ENCODE measurements at regions not wholly inside any gene's neighbourhood (a gene's known extent, or its start where the extent isn't known, plus 50 kb on each side); places are given as distances from the start of the nearest gene placed in this dataset.

GRCh38 chr5:5609935-5610334 lies 187.5 kb downstream of the ICE1 start:
- no peaks in the 10 kb centered on the region for H3K27me3 ChIP-seq (ENCODE audit: insufficient read depth, low read length)
- H3K9me3 ChIP-seq (ENCODE audit: low read depth, low read length) = peaks cover 2% of the 10 kb centered on the region
- no peak overlapping the region for H3K4me3 ChIP-seq (ENCODE audit: insufficient read depth, low read length)
- no peaks in the 10 kb centered on the region for H3K79me2 ChIP-seq (ENCODE audit: insufficient read depth, low read length)
- H4K20me1 ChIP-seq (ENCODE audit: insufficient read depth, low read length) = no peaks in the 10 kb centered on the region
- H3K36me3 ChIP-seq (ENCODE audit: insufficient read depth, low read length) = no peaks in the 10 kb centered on the region
- no peak for DNase-seq (ENCODE audit: insufficient read length, low spot score, missing footprints)
- H3K4me1 ChIP-seq (ENCODE audit: insufficient read depth, low read length) = no peaks in the 10 kb centered on the region
- no peak overlapping the region for H3K27ac ChIP-seq (ENCODE audit: low read depth, low read length)
- H2AFZ ChIP-seq (ENCODE audit: low read length) = no peak overlapping the region
- TF ChIP-seq, protein P1, sequence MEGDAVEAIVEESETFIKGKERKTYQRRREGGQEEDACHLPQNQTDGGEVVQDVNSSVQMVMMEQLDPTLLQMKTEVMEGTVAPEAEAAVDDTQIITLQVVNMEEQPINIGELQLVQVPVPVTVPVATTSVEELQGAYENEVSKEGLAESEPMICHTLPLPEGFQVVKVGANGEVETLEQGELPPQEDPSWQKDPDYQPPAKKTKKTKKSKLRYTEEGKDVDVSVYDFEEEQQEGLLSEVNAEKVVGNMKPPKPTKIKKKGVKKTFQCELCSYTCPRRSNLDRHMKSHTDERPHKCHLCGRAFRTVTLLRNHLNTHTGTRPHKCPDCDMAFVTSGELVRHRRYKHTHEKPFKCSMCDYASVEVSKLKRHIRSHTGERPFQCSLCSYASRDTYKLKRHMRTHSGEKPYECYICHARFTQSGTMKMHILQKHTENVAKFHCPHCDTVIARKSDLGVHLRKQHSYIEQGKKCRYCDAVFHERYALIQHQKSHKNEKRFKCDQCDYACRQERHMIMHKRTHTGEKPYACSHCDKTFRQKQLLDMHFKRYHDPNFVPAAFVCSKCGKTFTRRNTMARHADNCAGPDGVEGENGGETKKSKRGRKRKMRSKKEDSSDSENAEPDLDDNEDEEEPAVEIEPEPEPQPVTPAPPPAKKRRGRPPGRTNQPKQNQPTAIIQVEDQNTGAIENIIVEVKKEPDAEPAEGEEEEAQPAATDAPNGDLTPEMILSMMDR (IDR thresholded peaks at IDR 0.05; ENCODE audit: extremely low read depth, low read depth, low read length) = no peak
- H3K4me2 ChIP-seq (ENCODE audit: insufficient read depth, low read length) = no peak overlapping the region

DNA sequence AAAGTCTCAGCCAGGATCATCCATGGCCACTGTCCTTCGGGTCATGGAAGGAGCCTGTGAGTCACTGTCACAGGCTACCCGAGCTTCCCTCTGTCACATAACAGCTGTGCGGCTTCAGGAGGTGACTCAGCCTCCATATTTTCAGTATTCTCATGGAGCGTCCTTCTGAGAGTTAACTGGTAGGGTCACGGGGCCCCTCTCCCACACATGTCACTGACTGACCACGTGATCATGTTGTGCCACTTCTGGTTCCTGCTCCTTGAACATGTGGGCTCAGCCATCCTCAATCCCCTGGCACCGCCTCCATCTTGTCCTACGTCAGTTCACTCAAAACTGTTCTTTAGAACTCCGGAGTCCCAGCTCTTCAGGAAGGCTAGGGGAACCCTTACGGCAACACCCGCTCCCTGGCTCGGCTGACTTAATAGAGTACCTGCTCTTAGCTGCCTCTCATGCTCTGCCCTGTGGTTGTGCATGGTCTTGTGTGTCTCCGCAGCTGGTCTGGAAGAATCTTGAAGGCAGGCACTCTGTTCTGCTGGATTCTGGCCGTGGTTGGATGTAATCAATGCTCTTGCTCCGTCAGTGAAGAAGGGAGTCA lies 182.8 kb downstream of the ICE1 start:
- H3K27ac ChIP-seq (ENCODE audit: low read depth, low read length) = no peak overlapping the region
- no peak for DNase-seq (ENCODE audit: insufficient read length, low spot score, missing footprints)
- no peaks in the 10 kb centered on the region for H3K4me1 ChIP-seq (ENCODE audit: insufficient read depth, low read length)
- no peaks in the 10 kb centered on the region for H3K79me2 ChIP-seq (ENCODE audit: insufficient read depth, low read length)
- H3K4me2 ChIP-seq (ENCODE audit: insufficient read depth, low read length) = no peak overlapping the region
- H3K4me3 ChIP-seq (ENCODE audit: insufficient read depth, low read length) = no peak overlapping the region
- H3K9me3 ChIP-seq (ENCODE audit: low read depth, low read length) = peaks cover 2% of the 10 kb centered on the region
- no peak overlapping the region for H2AFZ ChIP-seq (ENCODE audit: low read length)
- no peaks in the 10 kb centered on the region for H3K27me3 ChIP-seq (ENCODE audit: insufficient read depth, low read length)
- TF ChIP-seq, protein P1 (IDR thresholded peaks at IDR 0.05; ENCODE audit: extremely low read depth, low read depth, low read length) = no peak
- H4K20me1 ChIP-seq (ENCODE audit: insufficient read depth, low read length) = no peaks in the 10 kb centered on the region
- H3K36me3 ChIP-seq (ENCODE audit: insufficient read depth, low read length) = no peaks in the 10 kb centered on the region

DNA sequence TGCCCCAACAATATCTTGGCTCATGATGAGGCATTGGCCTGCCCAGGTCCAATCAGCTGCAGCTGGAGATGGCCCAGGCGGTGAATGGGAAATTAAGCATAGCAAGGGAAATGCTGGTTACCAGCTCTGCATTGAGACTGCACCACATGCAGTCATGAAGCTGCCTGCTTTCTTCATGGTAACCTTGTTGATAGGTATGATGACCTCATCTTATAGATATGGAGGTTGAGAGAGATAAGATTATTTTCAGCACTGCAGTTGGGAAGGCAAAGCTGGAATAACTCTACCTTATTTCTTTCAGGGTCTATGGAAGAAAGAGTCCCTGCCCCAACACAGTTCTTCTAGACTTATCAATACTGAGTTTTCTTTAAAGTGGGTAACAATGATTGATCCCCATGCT lies 180.1 kb downstream of the ICE1 start:
- Histone ChIP-seq H3K27ac (ENCODE audit: low read depth, low read length) (no peak overlapping the region), H3K36me3 (ENCODE audit: insufficient read depth, low read length) (no peaks in the 10 kb centered on the region), H2AFZ (ENCODE audit: low read length) (no peak overlapping the region), H3K9me3 (ENCODE audit: low read depth, low read length) (no peaks in the 10 kb centered on the region), H3K4me1 (ENCODE audit: insufficient read depth, low read length) (no peaks in the 10 kb centered on the region), H3K27me3 (ENCODE audit: insufficient read depth, low read length) (no peaks in the 10 kb centered on the region), H3K4me3 (ENCODE audit: insufficient read depth, low read length) (no peak overlapping the region), H3K4me2 (ENCODE audit: insufficient read depth, low read length) (no peak overlapping the region), H4K20me1 (ENCODE audit: insufficient read depth, low read length) (no peaks in the 10 kb centered on the region), H3K79me2 (ENCODE audit: insufficient read depth, low read length) (no peaks in the 10 kb centered on the region)
- DNase-seq (ENCODE audit: insufficient read length, low spot score, missing footprints) = no peak
- TF ChIP-seq, protein P1 (IDR thresholded peaks at IDR 0.05; ENCODE audit: extremely low read depth, low read depth, low read length) = no peak

DNA sequence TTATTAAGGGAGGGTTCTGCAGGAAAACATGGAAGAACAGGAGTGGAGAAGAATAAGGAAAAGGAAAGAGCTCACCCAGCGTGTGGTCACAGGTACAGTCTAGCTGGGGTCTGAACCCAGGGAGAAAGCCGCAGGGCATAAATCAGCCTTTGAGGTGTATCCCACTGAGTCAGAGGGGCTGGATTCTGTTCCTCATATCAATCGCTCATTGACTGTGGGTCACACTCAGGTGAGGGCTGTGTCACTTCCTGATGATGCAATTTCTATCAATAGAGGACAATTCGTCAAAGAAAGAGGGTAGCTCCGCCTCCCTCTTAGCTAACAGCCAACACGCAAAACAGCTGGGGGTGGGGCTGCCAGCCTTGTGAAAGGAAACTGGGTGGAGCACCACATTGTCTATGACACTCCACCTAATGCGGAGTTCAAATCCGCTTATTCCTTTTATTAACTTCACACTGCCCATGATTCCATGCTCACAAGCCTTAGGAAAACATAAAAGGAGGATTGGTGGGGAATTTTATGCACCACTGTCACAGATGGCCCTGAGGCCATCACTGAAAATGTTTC lies 176.2 kb downstream of the ICE1 start:
- no peaks in the 10 kb centered on the region for H4K20me1 ChIP-seq (ENCODE audit: insufficient read depth, low read length)
- no peak for DNase-seq (ENCODE audit: insufficient read length, low spot score, missing footprints)
- H3K27me3 ChIP-seq (ENCODE audit: insufficient read depth, low read length) = no peaks in the 10 kb centered on the region
- H3K4me3 ChIP-seq (ENCODE audit: insufficient read depth, low read length) = no peak overlapping the region
- H3K79me2 ChIP-seq (ENCODE audit: insufficient read depth, low read length) = no peaks in the 10 kb centered on the region
- no peak overlapping the region for H3K27ac ChIP-seq (ENCODE audit: low read depth, low read length)
- no peaks in the 10 kb centered on the region for H3K36me3 ChIP-seq (ENCODE audit: insufficient read depth, low read length)
- H3K4me1 ChIP-seq (ENCODE audit: insufficient read depth, low read length) = no peaks in the 10 kb centered on the region
- no peak overlapping the region for H3K4me2 ChIP-seq (ENCODE audit: insufficient read depth, low read length)
- no peak overlapping the region for H2AFZ ChIP-seq (ENCODE audit: low read length)
- TF ChIP-seq, protein P1 (IDR thresholded peaks at IDR 0.05; ENCODE audit: extremely low read depth, low read depth, low read length) = no peak
- H3K9me3 ChIP-seq (ENCODE audit: low read depth, low read length) = no peaks in the 10 kb centered on the region
